DOHH2 (cell line): ENCODE measurements at regions not wholly inside any gene's neighbourhood (a gene's known extent, or its start where the extent isn't known, plus 50 kb on each side); places are given as distances from the start of the nearest gene placed in this dataset.

Experiments
- H3F3A ChIP-seq: fragments of 200-600 bp; sonication (generic), shearing (Covaris generic); 2 replicates; pipeline ENCODE4 v1.6.0; 2016; ENCODE audit warnings: antibody characterized with exemption, mild to moderate bottlenecking; ENCODE audit not compliant: control insufficient read depth, insufficient read depth
- H3K27ac ChIP-seq: fragments of 200-600 bp; sonication (generic); 2 replicates; pipeline ENCODE4 v1.5.1; 2014; ENCODE audit warnings: low read depth, mild to moderate bottlenecking, low read length, moderate library complexity
- H3K27me3 ChIP-seq: fragments of 200-600 bp; sonication (generic); 2 replicates; pipeline ENCODE4 v1.6.1; 2014; ENCODE audit warnings: mild to moderate bottlenecking, low read length, mixed read lengths; ENCODE audit not compliant: control insufficient read depth
- H3K36me3 ChIP-seq: fragments of 200-600 bp; sonication (generic); 2 replicates; pipeline ENCODE4 v1.6.1; 2014; ENCODE audit warnings: mild to moderate bottlenecking, low read length, moderate library complexity, mixed read lengths; ENCODE audit not compliant: control insufficient read depth
- H3K4me1 ChIP-seq: fragments of 200-600 bp; sonication (generic); 2 replicates; pipeline ENCODE4 v1.6.1; 2014; ENCODE audit warnings: mild to moderate bottlenecking, low read length, mixed read lengths; ENCODE audit not compliant: control insufficient read depth
- H3K4me2 ChIP-seq: fragments of 200-600 bp; sonication (generic); 2 replicates; pipeline ENCODE4 v1.6.0; 2014; ENCODE audit warnings: mild to moderate bottlenecking, low read length, moderate library complexity
- H3K4me3 ChIP-seq: fragments of 200-600 bp; sonication (generic); 2 replicates; pipeline ENCODE4 v1.5.1; 2014; ENCODE audit warnings: mild to moderate bottlenecking, low read length, mixed read lengths
- H3K79me2 ChIP-seq: fragments of 200-600 bp; sonication (generic); 2 replicates; pipeline ENCODE4 v1.6.1; 2014; ENCODE audit warnings: mild to moderate bottlenecking, low read length, mixed read lengths; ENCODE audit not compliant: control insufficient read depth
- H3K9me2 ChIP-seq: fragments of 200-600 bp; sonication (generic); replicated peaks from 2 replicates; pipeline ENCODE4 v1.6.1; 2014; ENCODE audit warnings: mild to moderate bottlenecking, low read length, mixed read lengths; ENCODE audit not compliant: control insufficient read depth
- H3K9me3 ChIP-seq: fragments of 200-600 bp; sonication (generic); 2 replicates; pipeline ENCODE4 v1.6.1; 2014; ENCODE audit warnings: antibody characterized with exemption, low read length, mixed read lengths; ENCODE audit not compliant: control insufficient read depth, insufficient read depth
- H4K20me1 ChIP-seq: fragments of 200-600 bp; sonication (generic); 2 replicates; pipeline ENCODE4 v1.6.0; 2014; ENCODE audit warnings: low read depth, mild to moderate bottlenecking, antibody characterized with exemption, low read length, moderate library complexity; ENCODE audit not compliant: control insufficient read depth, insufficient read depth
- CTCF ChIP-seq: fragments of 200-600 bp; sonication (generic); IDR thresholded peaks from one replicate; pipeline ENCODE4 v1.5.1; 2014; ENCODE audit warnings: antibody characterized with exemption, mild to moderate bottlenecking, low read depth, low read length; ENCODE audit not compliant: poor library complexity, severe bottlenecking
- EZH2phosphoT487 ChIP-seq: fragments of 200-600 bp; sonication (generic); IDR thresholded peaks from 2 replicates; pipeline ENCODE4 v1.6.1; 2017; ENCODE audit warnings: borderline replicate concordance, mild to moderate bottlenecking, antibody characterized with exemption, low read length, moderate library complexity, mixed read lengths

GRCh38 chr20:7540018-7540417 lies 400.2 kb downstream of the HAO1 start:
- H4K20me1 ChIP-seq: no peaks in the 10 kb centered on the region
- no peak overlapping the region for H3K4me2 ChIP-seq
- H3F3A ChIP-seq: no peaks in the 10 kb centered on the region
- H3K9me2 ChIP-seq: no peaks in the 10 kb centered on the region; the same call in 1 of the 2 replicates
- no peaks in the 10 kb centered on the region for H3K9me3 ChIP-seq
- no peaks in the 10 kb centered on the region for H3K36me3 ChIP-seq
- no peak overlapping the region for H3K27ac ChIP-seq
- no peaks in the 10 kb centered on the region for H3K27me3 ChIP-seq
- no peaks in the 10 kb centered on the region for H3K79me2 ChIP-seq
- H3K4me3 ChIP-seq: no peak overlapping the region
- TF ChIP-seq CTCF (no peak), EZH2phosphoT487 (no peak)
- no peaks in the 10 kb centered on the region for H3K4me1 ChIP-seq

- Histone ChIP-seq H3K36me3 (no peaks in the 10 kb centered on the region), H3F3A (no peaks in the 10 kb centered on the region), H3K79me2 (no peaks in the 10 kb centered on the region), H4K20me1 (no peaks in the 10 kb centered on the region), H3K4me1 (no peaks in the 10 kb centered on the region), H3K27me3 (no peaks in the 10 kb centered on the region), H3K4me3 (no peak overlapping the region), H3K27ac (no peak overlapping the region), H3K4me2 (no peak overlapping the region), H3K9me3 (no peaks in the 10 kb centered on the region), H3K9me2 (no peaks in the 10 kb centered on the region; the same call in 1 of the 2 replicates)
- TF ChIP-seq EZH2phosphoT487: no peak
- no peak for TF ChIP-seq CTCF
Observed at GRCh38 chr20:7540923-7541322, 399.3 kb downstream of the HAO1 start.

- no peak for TF ChIP-seq EZH2phosphoT487
- TF ChIP-seq CTCF: no peak
- no peaks in the 10 kb centered on the region for H3F3A ChIP-seq
- H3K9me3 ChIP-seq: no peaks in the 10 kb centered on the region; the same call in 1 of the 2 replicates
- H3K4me1 ChIP-seq: no peaks in the 10 kb centered on the region
- no peak overlapping the region for H3K4me2 ChIP-seq
- H3K36me3 ChIP-seq: no peaks in the 10 kb centered on the region
- H3K4me3 ChIP-seq: no peak overlapping the region
- H3K27me3 ChIP-seq: no peaks in the 10 kb centered on the region
- H3K9me2 ChIP-seq: no peaks in the 10 kb centered on the region
- H3K79me2 ChIP-seq: no peaks in the 10 kb centered on the region
- H4K20me1 ChIP-seq: no peaks in the 10 kb centered on the region
- H3K27ac ChIP-seq: no peak overlapping the region
Observed at GRCh38 chr20:7571101-7571500, 369.2 kb downstream of the HAO1 start.
